ENCODE measurements at regions not wholly inside any gene's neighbourhood (a gene's known extent, or its start where the extent isn't known, plus 50 kb on each side); places are given as distances from the start of the nearest gene placed in this dataset.

GRCh38 chr4:71167083-71167482 lies 171.7 kb upstream of the SLC4A4 start:
- TF ChIP-seq CTCF (IDR thresholded peaks at IDR 0.05; ENCODE audit: low read length) (no peak), EZH2 (IDR thresholded peaks at IDR 0.05; ENCODE audit: borderline replicate concordance, low read length) (no peak)

Measured in OCI-LY1 (cell line).